ENCODE measurements at regions not wholly inside any gene's neighbourhood (a gene's known extent, or its start where the extent isn't known, plus 50 kb on each side); places are given as distances from the start of the nearest gene placed in this dataset.

GRCh38 chr12:125402874-125403789, 337.9 kb downstream of the AACS start:
- ChIA-PET SMC1A (ENCODE audit: uncharacterized antibody, unreplicated experiment) (interaction anchor here (0.8 to 4.0 kb wide), 9 partner anchors 14 to 166 kb away, joined by 3 to 41 read pairs (median 4); no protein-coding TSS in a partner anchor), CTCF (interaction anchor here (0.7 to 7.6 kb wide), 22 partner anchors 9 to 498 kb away, joined by 3 to 85 read pairs (median 3); no protein-coding TSS in a partner anchor), POLR2A (no interaction called here), RAD21 (ENCODE audit: unreplicated experiment) (interaction anchor here (0.7 to 3.7 kb wide), 7 partner anchors 31 to 1344 kb away, joined by 3 to 29 read pairs (median 5); no protein-coding TSS in a partner anchor)
- 0% methylated on average over 3 of the region's 3 CpGs for WGBS (ENCODE audit: insufficient coverage, insufficient replicate concordance, low lambda C conversion rate, missing lambda C conversion rate)
- H4K20me1 ChIP-seq (ENCODE audit: control insufficient read depth, insufficient read depth): no peaks in the 10 kb centered on the region
- no peak overlapping the region for H3K27ac ChIP-seq (ENCODE audit: control insufficient read depth, insufficient read depth)
- in situ Hi-C loops (cut with MboI): loop anchor here (5.0 kb wide), 1 partner anchor 221 kb away; no protein-coding TSS in a partner anchor
- no peaks in the 10 kb centered on the region for H3K79me2 ChIP-seq (ENCODE audit: control insufficient read depth, insufficient read depth, low read length)
- FAIRE-seq (peak; percentile 80), ATAC-seq (peak; percentile 62), DNase-seq (ENCODE audit: low read depth, low spot score) (no peak)
- intact Hi-C loops (cut with micrococcal nuclease; ENCODE audit: unreplicated experiment): loop anchor here (1.0 kb wide), 3 partner anchors 72 to 219 kb away; no protein-coding TSS in a partner anchor
- no TSS peak for BruUV-seq (replicated peaks)
- no peak overlapping the region for H3K4me3 ChIP-seq
- no peak overlapping the region for H3K9ac ChIP-seq (ENCODE audit: control insufficient read depth, insufficient read depth, low read length)
- TF ChIP-seq NR2F1 (conservative IDR thresholded peaks at IDR 0.05): no peak
- no peak for TF ChIP-seq CHD1 (IDR thresholded peaks at IDR 0.05; ENCODE audit: low read depth, low read length)
- no peak for TF ChIP-seq EED (IDR thresholded peaks at IDR 0.05; ENCODE audit: low read depth)
- TF ChIP-seq RUNX3 (IDR thresholded peaks at IDR 0.05; ENCODE audit: low read length): peak; percentile 24; the same call in 1 of the 2 replicates
- no peak for TF ChIP-seq EP300 (IDR thresholded peaks at IDR 0.05; ENCODE audit: borderline replicate concordance in 1 of 2, control insufficient read depth in 1 of 2, low read depth in 2 of 2, low read length in 2 of 2)
- TF ChIP-seq, protein P1, sequence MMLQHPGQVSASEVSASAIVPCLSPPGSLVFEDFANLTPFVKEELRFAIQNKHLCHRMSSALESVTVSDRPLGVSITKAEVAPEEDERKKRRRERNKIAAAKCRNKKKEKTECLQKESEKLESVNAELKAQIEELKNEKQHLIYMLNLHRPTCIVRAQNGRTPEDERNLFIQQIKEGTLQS (IDR thresholded peaks at IDR 0.05; ENCODE audit: borderline replicate concordance, extremely low read depth, low read depth, low read length): no peak
- no peak for TF ChIP-seq MXI1 (IDR thresholded peaks at IDR 0.05; ENCODE audit: low read depth, low read length)
- no peak for TF ChIP-seq STAT3 (IDR thresholded peaks at IDR 0.05; ENCODE audit: low read depth, low read length)
- TF ChIP-seq WRNIP1 (IDR thresholded peaks at IDR 0.05; ENCODE audit: borderline replicate concordance, low read depth, low read length): no peak
- peak; percentile 46 to 62 (median 55); a peak in 5 of 6 replicates for TF ChIP-seq CTCF (IDR thresholded peaks at IDR 0.05 in 2 of 3, conservative IDR thresholded peaks at IDR 0.05 in 1 of 3; ENCODE audit: control insufficient read depth in 2 of 3, extremely low read depth in 1 of 3, insufficient read depth in 1 of 3, low read depth in 3 of 3, low read length in 3 of 3)
- peak; percentile 75 for TF ChIP-seq RAD21 (IDR thresholded peaks at IDR 0.05; ENCODE audit: insufficient read depth, low read depth, low read length)
- no peak for TF ChIP-seq TCF12 (IDR thresholded peaks at IDR 0.05; ENCODE audit: low read depth, low read length)
- no peak for TF ChIP-seq ATF7 (IDR thresholded peaks at IDR 0.05; ENCODE audit: low read depth)
- no peak for TF ChIP-seq MEF2A (IDR thresholded peaks at IDR 0.05; ENCODE audit: insufficient read depth, low read depth, low read length)
- no peak for TF ChIP-seq CHD2 (IDR thresholded peaks at IDR 0.05; ENCODE audit: borderline replicate concordance, low read depth, low read length)
- TF ChIP-seq RCOR1 (conservative IDR thresholded peaks at IDR 0.05; ENCODE audit: low read depth, low read length): no peak
- peak; percentile 70 for TF ChIP-seq SMC3 (IDR thresholded peaks at IDR 0.05; ENCODE audit: borderline replicate concordance, low read length)
- TF ChIP-seq YBX1 (IDR thresholded peaks at IDR 0.05): no peak
- TF ChIP-seq ASH2L (IDR thresholded peaks at IDR 0.05; ENCODE audit: borderline replicate concordance, low read depth): no peak
- H3K27me3 ChIP-seq (replicated peaks in 1 of 2; ENCODE audit: control insufficient read depth in 2 of 2, insufficient read depth in 2 of 2, low read length in 1 of 2): peaks cover 0 to 6% of the 10 kb centered on the region in 2 experiments; a peak in 2 of 4 replicates
- no peak overlapping the region for H3K4me2 ChIP-seq (ENCODE audit: control insufficient read depth, insufficient read depth)
- peaks cover 14% of the 10 kb centered on the region for H3K4me1 ChIP-seq (ENCODE audit: control insufficient read depth, insufficient read depth, low read length)
- H3K36me3 ChIP-seq (ENCODE audit: control insufficient read depth in 2 of 2, insufficient read depth in 2 of 2, low read length in 1 of 2): no peaks in the 10 kb centered on the region
- H3K9me3 ChIP-seq (replicated peaks; ENCODE audit: control insufficient read depth, insufficient read depth, low read length): peaks cover 9% of the 10 kb centered on the region
- no peak overlapping the region for H2AFZ ChIP-seq (ENCODE audit: control insufficient read depth, low read depth, low read length)
